IMR-90 (cell line): ENCODE measurements at regions not wholly inside any gene's neighbourhood (a gene's known extent, or its start where the extent isn't known, plus 50 kb on each side); places are given as distances from the start of the nearest gene placed in this dataset.

Experiments
- BHLHE40 ChIP-seq: fragments of 150-350 bp; IDR thresholded peaks from 2 replicates; pipeline ENCODE4 v1.6.1; 2016; ENCODE audit warnings: mild to moderate bottlenecking, low read depth, low read length
- CEBPB ChIP-seq: IDR thresholded peaks from 2 replicates; pipeline ENCODE4 v1.6.1; 2012; ENCODE audit warnings: low read depth, low read length, improper control_type of control experiment
- CHD1 ChIP-seq: IDR thresholded peaks from 2 replicates; pipeline ENCODE4 v1.6.1; 2012; ENCODE audit warnings: low read depth, low read length, improper control_type of control experiment
- CTCF ChIP-seq: conservative IDR thresholded peaks from 2 replicates; pipeline ENCODE4 v1.5.1; 2012; ENCODE audit warnings: mild to moderate bottlenecking, low read depth, low read length, improper control_type of control experiment
- FOS ChIP-seq: fragments of 150-350 bp; IDR thresholded peaks from 2 replicates; pipeline ENCODE4 v1.6.1; 2016; ENCODE audit warnings: low read depth, low read length
- MAFK ChIP-seq: IDR thresholded peaks from 2 replicates; pipeline ENCODE4 v1.6.1; 2012; ENCODE audit warnings: low read depth, low read length, improper control_type of control experiment
- MAZ ChIP-seq: IDR thresholded peaks from 2 replicates; pipeline ENCODE4 v1.6.1; 2012; ENCODE audit warnings: low read depth, mild to moderate bottlenecking, low read length, improper control_type of control experiment, moderate library complexity, borderline replicate concordance
- MXI1 ChIP-seq: IDR thresholded peaks from 2 replicates; pipeline ENCODE4 v1.6.1; 2012; ENCODE audit warnings: low read depth, mild to moderate bottlenecking, low read length, moderate library complexity, borderline replicate concordance
- NFE2L2 ChIP-seq: fragments of 150-350 bp; IDR thresholded peaks from 2 replicates; pipeline ENCODE4 v1.6.1; 2016; ENCODE audit warnings: low read depth, mild to moderate bottlenecking, low read length
- POLR2A ChIP-seq: IDR thresholded peaks from 2 replicates; pipeline ENCODE4 v1.6.1; 2012; ENCODE audit warnings: mild to moderate bottlenecking, low read depth, low read length
- RAD21 ChIP-seq: IDR thresholded peaks from 2 replicates; pipeline ENCODE4 v1.6.1; 2012; ENCODE audit warnings: low read length, improper control_type of control experiment
- RFX5 ChIP-seq: IDR thresholded peaks from 2 replicates; pipeline ENCODE4 v1.8.0; 2012; ENCODE audit warnings: low read depth, mild to moderate bottlenecking, low read length, moderate library complexity
- SMC3 ChIP-seq: fragments of 150-350 bp; IDR thresholded peaks from 2 replicates; pipeline ENCODE4 v1.6.1; 2016; ENCODE audit warnings: low read depth, mild to moderate bottlenecking, antibody characterized with exemption, low read length, moderate library complexity
- USF2 ChIP-seq: fragments of 150-350 bp; IDR thresholded peaks from 2 replicates; pipeline ENCODE4 v1.6.1; 2017; ENCODE audit warnings: mild to moderate bottlenecking, antibody characterized with exemption, low read length, low read depth

- TF ChIP-seq MAFK, result no peak
- no peak for TF ChIP-seq CEBPB
- TF ChIP-seq CTCF, result no peak
- no peak for TF ChIP-seq MXI1
- TF ChIP-seq POLR2A, result no peak
- TF ChIP-seq SMC3, result no peak
- TF ChIP-seq CHD1, result no peak
- no peak for TF ChIP-seq RAD21
- no peak for TF ChIP-seq NFE2L2
- no peak for TF ChIP-seq RFX5
- no peak for TF ChIP-seq MAZ
- TF ChIP-seq USF2, result no peak
- TF ChIP-seq BHLHE40, result no peak
- peak; percentile 60; the same call in 1 of the 2 replicates for TF ChIP-seq FOS
Observed at GRCh38 chr6:80523531-80523997, 417.1 kb downstream of the BCKDHB start.
